SK-N-SH (cell line): ENCODE measurements at regions not wholly inside any gene's neighbourhood (a gene's known extent, or its start where the extent isn't known, plus 50 kb on each side); places are given as distances from the start of the nearest gene placed in this dataset.

Experiments
- CTCF ChIA-PET: fragments of 300-600, 350-600 bp; formaldehyde crosslinking; extraction: SDS; loops from one replicate; lab custom pipeline; 2021; lab: Yijun Ruan, JAX
- POLR2A ChIA-PET: fragments of 350-600 bp; sonication (Branson Sonifier 250); formaldehyde crosslinking; extraction: SDS; loops from one replicate; lab custom pipeline; 2020; ENCODE audit warnings: antibody characterized with exemption, inconsistent platforms; lab: Yijun Ruan, JAX
- DNase-seq: peaks from one replicate; pipeline ENCODE4 v3.0.0; 2012
- H2AFZ ChIP-seq: fragments of 200-600 bp; sonication (generic); 2 replicates; pipeline ENCODE4 v1.8.1; 2016; ENCODE audit warnings: antibody characterized with exemption, mild to moderate bottlenecking, low read depth
- H3F3A ChIP-seq: fragments of 200-600 bp; sonication (generic); replicated peaks from 2 replicates; pipeline ENCODE3; 2016; ENCODE audit warnings: antibody characterized with exemption, mild to moderate bottlenecking; ENCODE audit not compliant: insufficient read depth
- H3K27ac ChIP-seq, 2 experiments: fragments of 200-500 bp in 1 of 2; fragments of 200-600 bp in 1 of 2; sonication (Bioruptor generic) in 1 of 2; sonication (generic), shearing (Covaris generic) in 1 of 2; 2 replicates each; pipeline versions ENCODE4 v1.5.1 to v1.6.1; 2014 to 2016; ENCODE audit warnings: low read depth in 2 of 2, inconsistent platforms in 1 of 2, low read length in 1 of 2, mild to moderate bottlenecking in 1 of 2, mixed read lengths in 1 of 2
- H3K27me3 ChIP-seq: fragments of 200-600 bp; sonication (generic), shearing (Covaris generic); 2 replicates; pipeline ENCODE4 v1.6.1; 2016; ENCODE audit warnings: mixed run types; ENCODE audit not compliant: insufficient read depth
- H3K36me3 ChIP-seq, 2 experiments: fragments of 200-500 bp in 1 of 2; fragments of 200-600 bp in 1 of 2; sonication (Bioruptor generic) in 1 of 2; sonication (generic) in 1 of 2; replicated peaks in 1 of 2; 2 replicates each; pipeline versions ENCODE3 to v1.5.1; 2014 to 2016; ENCODE audit warnings: low read length in 1 of 2, mild to moderate bottlenecking in 1 of 2; ENCODE audit not compliant: insufficient read depth in 2 of 2, control insufficient read depth in 1 of 2
- H3K4me1 ChIP-seq, 2 experiments: fragments of 200-500 bp in 1 of 2; fragments of 200-600 bp in 1 of 2; sonication (Bioruptor generic) in 1 of 2; sonication (generic), shearing (Covaris generic) in 1 of 2; 2 replicates each; pipeline versions ENCODE4 v1.5.1 to v1.6.1; 2014 to 2016; ENCODE audit warnings: low read depth in 1 of 2, low read length in 1 of 2, mixed run types in 1 of 2; ENCODE audit not compliant: insufficient read depth in 2 of 2, control insufficient read depth in 1 of 2
- H3K4me2 ChIP-seq: fragments of 200-600 bp; sonication (generic), shearing (Covaris generic); 2 replicates; pipeline ENCODE4 v1.6.1; 2017; ENCODE audit warnings: mixed run types
- H3K4me3 ChIP-seq, 2 experiments: fragments of 200-500 bp in 1 of 2; fragments of 200-600 bp in 1 of 2; sonication (Bioruptor generic) in 1 of 2; sonication (generic), shearing (Covaris generic) in 1 of 2; 2 replicates each; pipeline versions ENCODE4 v1.5.1 to v1.8.1; 2014 to 2016; ENCODE audit warnings: low read depth in 2 of 2, inconsistent platforms in 1 of 2, low read length in 1 of 2, mild to moderate bottlenecking in 1 of 2, mixed read lengths in 1 of 2, moderate library complexity in 1 of 2
- H3K79me2 ChIP-seq: fragments of 200-600 bp; sonication (generic); 2 replicates; pipeline ENCODE4 v1.8.1; 2017; ENCODE audit warnings: mild to moderate bottlenecking; ENCODE audit not compliant: insufficient read depth
- H3K9ac ChIP-seq: fragments of 200-600 bp; sonication (generic); 2 replicates; pipeline ENCODE4 v1.6.1; 2017; ENCODE audit warnings: mixed run types
- H3K9me2 ChIP-seq: fragments of 200-600 bp; sonication (generic); 2 replicates; pipeline ENCODE4 v1.6.1; 2017; ENCODE audit warnings: mixed run types
- H3K9me3 ChIP-seq: fragments of 200-600 bp; sonication (generic); 2 replicates; pipeline ENCODE4 v1.6.1; 2017; ENCODE audit warnings: mixed run types, mild to moderate bottlenecking, moderate library complexity
- H4K20me1 ChIP-seq: fragments of 200-600 bp; sonication (generic); 2 replicates; pipeline ENCODE4 v1.6.1; 2017; ENCODE audit warnings: mild to moderate bottlenecking, mixed run types; ENCODE audit not compliant: insufficient read depth
- CHD2 ChIP-seq: fragments of 150-350 bp; IDR thresholded peaks from 2 replicates; pipeline ENCODE4 v1.6.1; 2018; ENCODE audit warnings: low read length; ENCODE audit not compliant: partially characterized antibody
- ELF1 ChIP-seq: IDR thresholded peaks from 2 replicates; pipeline ENCODE4 v1.4.0; 2012
- EP300 ChIP-seq, 2 experiments: IDR thresholded peaks; 2 replicates each; pipeline versions ENCODE4 v1.4.0 to v1.6.1; 2012; ENCODE audit warnings: borderline replicate concordance in 1 of 2, low read depth in 1 of 2, low read length in 1 of 2
- JUND ChIP-seq: IDR thresholded peaks from 2 replicates; pipeline ENCODE4 v1.4.0; 2012
- MEF2A ChIP-seq: IDR thresholded peaks from 2 replicates; pipeline ENCODE4 v1.4.0; 2012; ENCODE audit warnings: low read depth, borderline replicate concordance
- MXI1 ChIP-seq: IDR thresholded peaks from 2 replicates; pipeline ENCODE4 v1.6.1; 2012; ENCODE audit warnings: mild to moderate bottlenecking, low read depth, low read length, improper control_type of control experiment
- NFIC ChIP-seq: IDR thresholded peaks from 2 replicates; pipeline ENCODE4 v1.4.0; 2012; ENCODE audit warnings: borderline replicate concordance
- RAD21 ChIP-seq: IDR thresholded peaks from 2 replicates; pipeline ENCODE4 v1.6.1; 2012; ENCODE audit warnings: mild to moderate bottlenecking, low read length
- TAF1 ChIP-seq: IDR thresholded peaks from 2 replicates; pipeline ENCODE4 v1.6.1; 2012; ENCODE audit warnings: low read depth, mild to moderate bottlenecking, low read length, moderate library complexity, borderline replicate concordance
- TCF12 ChIP-seq: IDR thresholded peaks from 2 replicates; pipeline ENCODE4 v1.4.0; 2012
- YY1 ChIP-seq: IDR thresholded peaks from 2 replicates; pipeline ENCODE4 v1.4.0; 2012; ENCODE audit warnings: low read depth, mild to moderate bottlenecking
- WGBS: methylation state at CpG from one replicate; pipeline ENCODE4 v1.1.6; 2017; ENCODE audit warnings: low lambda C conversion rate; 5-methylcytosine and 5-hydroxymethylcytosine counted together
- TF ChIP-seq, protein P1 (sequence below): IDR thresholded peaks from 2 replicates; pipeline ENCODE4; 2012
- TF ChIP-seq, protein P2 (sequence below): IDR thresholded peaks from 2 replicates; pipeline ENCODE4 v1.6.1; 2012; ENCODE audit warnings: mild to moderate bottlenecking, low read depth, low read length, moderate library complexity

DNA sequence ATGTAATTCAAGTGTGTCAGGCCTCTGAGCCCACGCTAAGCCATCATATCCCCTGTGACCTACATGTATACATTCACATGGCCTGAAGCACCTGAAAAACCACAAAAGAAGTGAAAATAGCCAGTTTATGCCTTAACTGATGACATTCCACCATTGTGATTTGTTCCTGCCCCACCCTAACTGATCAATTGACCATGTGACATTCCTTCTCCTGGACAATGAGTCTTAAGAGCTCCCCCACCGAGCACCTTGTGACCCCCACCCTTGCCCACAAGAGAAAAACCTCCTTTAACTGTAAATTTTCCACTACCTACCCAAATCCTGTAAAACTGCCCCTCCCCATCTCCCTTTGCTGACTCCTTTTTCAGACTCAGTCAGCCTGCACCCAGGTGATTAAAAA lies 52.1 kb upstream of the ARHGEF7 start:
- no peak overlapping the region for H3K27ac ChIP-seq
- CTCF ChIA-PET = interaction anchor here (0.6 kb wide), 1 partner anchor 160 kb away, joined by 3 read pairs; no protein-coding TSS in a partner anchor
- WGBS = 15% methylated on average over 2 of the region's 2 CpGs

DNA sequence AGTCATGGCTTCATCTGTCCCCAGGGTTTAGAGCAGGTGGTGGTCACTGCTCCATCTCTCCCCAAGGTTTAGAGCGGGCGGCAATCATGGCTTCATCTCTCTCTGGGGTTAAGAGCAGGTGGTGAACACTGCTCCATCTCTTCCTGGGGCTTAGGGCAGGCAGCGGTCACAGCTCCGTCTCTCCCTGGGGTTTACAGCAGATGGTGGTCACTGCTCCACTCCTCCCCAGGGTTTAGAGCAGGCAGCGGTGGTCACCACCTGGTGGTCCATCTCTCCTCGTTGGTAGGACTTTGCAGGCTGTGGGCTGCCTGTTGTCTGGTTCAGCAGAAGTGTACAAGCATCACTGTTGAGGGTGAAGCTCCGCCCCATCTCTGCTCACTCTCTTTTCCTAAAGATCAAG lies 52.8 kb upstream of the ARHGEF7 start:
- CTCF ChIA-PET = interaction anchor here (0.6 kb wide), 1 partner anchor 160 kb away, joined by 3 read pairs; no protein-coding TSS in a partner anchor
- 37% methylated on average over 5 of the region's 7 CpGs for WGBS
- no peak overlapping the region for H3K4me2 ChIP-seq

More for the DNA sequence above, 52.1 kb upstream of the ARHGEF7 start:
- POLR2A ChIA-PET = no interaction called here
- Histone ChIP-seq H3K4me2 (no peak overlapping the region), H3K9ac (no peak overlapping the region), H4K20me1 (no peaks in the 10 kb centered on the region), H3K4me3 (no peak overlapping the region), H3K9me3 (no peaks in the 10 kb centered on the region), H3K4me1 (peaks cover 0 to 5% of the 10 kb centered on the region in 2 experiments; a peak in 1 of 4 replicates), H2AFZ (no peak overlapping the region), H3K36me3 (no peaks in the 10 kb centered on the region), H3F3A (no peaks in the 10 kb centered on the region), H3K27me3 (peaks cover 10% of the 10 kb centered on the region; the same call in 1 of the 2 replicates), H3K9me2 (no peaks in the 10 kb centered on the region), H3K79me2 (no peaks in the 10 kb centered on the region)
- no peak for TF ChIP-seq RAD21
- no peak for TF ChIP-seq JUND
- TF ChIP-seq MXI1 = no peak
- TF ChIP-seq YY1 = no peak
- no peak for TF ChIP-seq EP300 (IDR thresholded peaks at IDR 0.05; ENCODE audit: borderline replicate concordance in 1 of 2, low read depth in 1 of 2, low read length in 1 of 2)
- TF ChIP-seq ELF1 = no peak
- TF ChIP-seq, protein P1, sequence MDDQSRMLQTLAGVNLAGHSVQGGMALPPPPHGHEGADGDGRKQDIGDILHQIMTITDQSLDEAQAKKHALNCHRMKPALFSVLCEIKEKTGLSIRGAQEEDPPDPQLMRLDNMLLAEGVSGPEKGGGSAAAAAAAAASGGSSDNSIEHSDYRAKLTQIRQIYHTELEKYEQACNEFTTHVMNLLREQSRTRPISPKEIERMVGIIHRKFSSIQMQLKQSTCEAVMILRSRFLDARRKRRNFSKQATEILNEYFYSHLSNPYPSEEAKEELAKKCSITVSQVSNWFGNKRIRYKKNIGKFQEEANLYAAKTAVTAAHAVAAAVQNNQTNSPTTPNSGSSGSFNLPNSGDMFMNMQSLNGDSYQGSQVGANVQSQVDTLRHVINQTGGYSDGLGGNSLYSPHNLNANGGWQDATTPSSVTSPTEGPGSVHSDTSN = no peak
- TF ChIP-seq CHD2 = no peak
- no peak for TF ChIP-seq NFIC
- no peak for DNase-seq

More for the DNA sequence above, 52.8 kb upstream of the ARHGEF7 start:
- Histone ChIP-seq H2AFZ (no peak overlapping the region), H3K27me3 (peaks cover 10% of the 10 kb centered on the region; the same call in 1 of the 2 replicates), H4K20me1 (no peaks in the 10 kb centered on the region), H3K9me2 (no peaks in the 10 kb centered on the region), H3K27ac (no peak overlapping the region), H3K36me3 (no peaks in the 10 kb centered on the region), H3F3A (no peaks in the 10 kb centered on the region), H3K4me1 (peaks cover 0 to 2% of the 10 kb centered on the region in 2 experiments; a peak in 1 of 4 replicates), H3K9me3 (no peaks in the 10 kb centered on the region), H3K79me2 (no peaks in the 10 kb centered on the region), H3K4me3 (no peak overlapping the region), H3K9ac (no peak overlapping the region)
- POLR2A ChIA-PET = no interaction called here
- DNase-seq = no peak
- TF ChIP-seq MEF2A = no peak
- TF ChIP-seq TAF1 = no peak
- no peak for TF ChIP-seq TCF12
- TF ChIP-seq, protein P2, sequence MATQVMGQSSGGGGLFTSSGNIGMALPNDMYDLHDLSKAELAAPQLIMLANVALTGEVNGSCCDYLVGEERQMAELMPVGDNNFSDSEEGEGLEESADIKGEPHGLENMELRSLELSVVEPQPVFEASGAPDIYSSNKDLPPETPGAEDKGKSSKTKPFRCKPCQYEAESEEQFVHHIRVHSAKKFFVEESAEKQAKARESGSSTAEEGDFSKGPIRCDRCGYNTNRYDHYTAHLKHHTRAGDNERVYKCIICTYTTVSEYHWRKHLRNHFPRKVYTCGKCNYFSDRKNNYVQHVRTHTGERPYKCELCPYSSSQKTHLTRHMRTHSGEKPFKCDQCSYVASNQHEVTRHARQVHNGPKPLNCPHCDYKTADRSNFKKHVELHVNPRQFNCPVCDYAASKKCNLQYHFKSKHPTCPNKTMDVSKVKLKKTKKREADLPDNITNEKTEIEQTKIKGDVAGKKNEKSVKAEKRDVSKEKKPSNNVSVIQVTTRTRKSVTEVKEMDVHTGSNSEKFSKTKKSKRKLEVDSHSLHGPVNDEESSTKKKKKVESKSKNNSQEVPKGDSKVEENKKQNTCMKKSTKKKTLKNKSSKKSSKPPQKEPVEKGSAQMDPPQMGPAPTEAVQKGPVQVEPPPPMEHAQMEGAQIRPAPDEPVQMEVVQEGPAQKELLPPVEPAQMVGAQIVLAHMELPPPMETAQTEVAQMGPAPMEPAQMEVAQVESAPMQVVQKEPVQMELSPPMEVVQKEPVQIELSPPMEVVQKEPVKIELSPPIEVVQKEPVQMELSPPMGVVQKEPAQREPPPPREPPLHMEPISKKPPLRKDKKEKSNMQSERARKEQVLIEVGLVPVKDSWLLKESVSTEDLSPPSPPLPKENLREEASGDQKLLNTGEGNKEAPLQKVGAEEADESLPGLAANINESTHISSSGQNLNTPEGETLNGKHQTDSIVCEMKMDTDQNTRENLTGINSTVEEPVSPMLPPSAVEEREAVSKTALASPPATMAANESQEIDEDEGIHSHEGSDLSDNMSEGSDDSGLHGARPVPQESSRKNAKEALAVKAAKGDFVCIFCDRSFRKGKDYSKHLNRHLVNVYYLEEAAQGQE = no peak
